RWPE2 (cell line): ENCODE measurements at regions not wholly inside any gene's neighbourhood (a gene's known extent, or its start where the extent isn't known, plus 50 kb on each side); places are given as distances from the start of the nearest gene placed in this dataset.

Source experiments
- ATAC-seq: fragments of 200-7000 bp; cut with Tn5 transposase; 3 replicates; pipeline ENCODE4 v1.9.1; 2021; ENCODE audit warnings: low read depth
- DNase-seq: peaks from one replicate; pipeline ENCODE4 v3.0.0-alpha.2; 2020; ENCODE audit warnings: low spot score
- H3K27ac ChIP-seq: fragments of 450-650 bp; 2 replicates; pipeline ENCODE4 v1.5.1; 2017; ENCODE audit warnings: mild to moderate bottlenecking; ENCODE audit not compliant: poor library complexity, severe bottlenecking
- H3K27me3 ChIP-seq: fragments of 250-450 bp; sonication (Bioruptor Pico); 2 replicates; pipeline ENCODE4 v1.5.1; 2021; ENCODE audit warnings: mild to moderate bottlenecking, moderate library complexity; ENCODE audit not compliant: insufficient read depth, poor library complexity, severe bottlenecking
- H3K36me3 ChIP-seq: fragments of 250-450 bp; sonication (Bioruptor Pico); 2 replicates; pipeline ENCODE4 v1.5.1; 2020; ENCODE audit warnings: low read depth, mild to moderate bottlenecking, moderate library complexity
- H3K4me1 ChIP-seq: fragments of 250-450 bp; sonication (Bioruptor Pico); 2 replicates; pipeline ENCODE4 v1.5.1; 2021; ENCODE audit warnings: mild to moderate bottlenecking, moderate library complexity; ENCODE audit not compliant: insufficient read depth, poor library complexity, severe bottlenecking
- H3K4me3 ChIP-seq: fragments of 250-450 bp; sonication (Bioruptor Pico); 2 replicates; pipeline ENCODE4 v1.5.1; 2021; ENCODE audit warnings: mild to moderate bottlenecking, moderate library complexity; ENCODE audit not compliant: severe bottlenecking
- H3K9me3 ChIP-seq: fragments of 250-450 bp; sonication (Bioruptor Pico); 2 replicates; pipeline ENCODE4 v1.5.1; 2021; ENCODE audit warnings: mild to moderate bottlenecking, moderate library complexity; ENCODE audit not compliant: severe bottlenecking
- TF ChIP-seq, protein P1 (sequence below): fragments of 450-650 bp; IDR thresholded peaks from one replicate; pipeline ENCODE4 v1.5.1; 2017; ENCODE audit warnings: mild to moderate bottlenecking, moderate library complexity; ENCODE audit not compliant: poor library complexity, severe bottlenecking

DNA sequence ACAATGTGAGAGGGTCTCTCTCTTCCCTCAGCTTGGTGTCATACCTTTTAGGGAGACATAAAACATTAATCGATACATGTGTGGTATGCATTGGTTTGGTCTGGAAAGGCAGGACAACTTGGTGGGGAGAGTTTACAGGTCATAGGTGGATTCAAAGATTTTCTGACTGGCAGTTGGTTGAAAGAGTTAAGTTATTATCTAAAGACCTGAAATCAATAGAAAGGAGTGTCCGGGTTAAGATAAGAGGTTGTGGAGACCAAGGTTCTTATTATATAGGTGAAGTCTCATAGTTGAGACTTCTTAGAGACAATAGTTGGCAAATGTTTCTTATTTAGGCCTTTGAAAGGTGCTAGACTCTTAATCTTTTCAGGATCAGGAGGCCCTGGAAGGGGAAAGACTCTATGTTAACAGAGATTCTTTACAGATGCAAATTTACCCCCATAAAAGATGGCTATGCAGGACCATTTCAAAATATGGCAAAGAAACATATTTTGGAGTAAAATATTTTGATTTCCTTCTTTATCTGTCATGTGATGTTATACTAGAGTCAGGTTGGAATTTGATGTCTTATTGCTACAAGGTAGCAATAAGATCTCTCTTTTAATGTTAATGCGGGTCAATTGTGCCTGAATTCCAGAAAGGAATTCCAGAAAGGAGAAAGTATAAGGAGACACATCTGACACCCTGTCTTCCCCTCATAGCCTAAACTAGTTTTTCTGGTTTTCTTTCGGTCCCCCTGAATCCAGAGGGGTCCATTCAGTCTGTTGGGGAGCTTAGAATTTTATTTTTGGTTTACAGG, 59.2 kb upstream of the RCBTB2 start:
- Histone ChIP-seq H3K9me3 (no peaks in the 10 kb centered on the region), H3K27me3 (no peaks in the 10 kb centered on the region), H3K4me3 (no peak overlapping the region), H3K27ac (no peak overlapping the region), H3K4me1 (no peaks in the 10 kb centered on the region), H3K36me3 (no peaks in the 10 kb centered on the region)
- TF ChIP-seq, protein P1, sequence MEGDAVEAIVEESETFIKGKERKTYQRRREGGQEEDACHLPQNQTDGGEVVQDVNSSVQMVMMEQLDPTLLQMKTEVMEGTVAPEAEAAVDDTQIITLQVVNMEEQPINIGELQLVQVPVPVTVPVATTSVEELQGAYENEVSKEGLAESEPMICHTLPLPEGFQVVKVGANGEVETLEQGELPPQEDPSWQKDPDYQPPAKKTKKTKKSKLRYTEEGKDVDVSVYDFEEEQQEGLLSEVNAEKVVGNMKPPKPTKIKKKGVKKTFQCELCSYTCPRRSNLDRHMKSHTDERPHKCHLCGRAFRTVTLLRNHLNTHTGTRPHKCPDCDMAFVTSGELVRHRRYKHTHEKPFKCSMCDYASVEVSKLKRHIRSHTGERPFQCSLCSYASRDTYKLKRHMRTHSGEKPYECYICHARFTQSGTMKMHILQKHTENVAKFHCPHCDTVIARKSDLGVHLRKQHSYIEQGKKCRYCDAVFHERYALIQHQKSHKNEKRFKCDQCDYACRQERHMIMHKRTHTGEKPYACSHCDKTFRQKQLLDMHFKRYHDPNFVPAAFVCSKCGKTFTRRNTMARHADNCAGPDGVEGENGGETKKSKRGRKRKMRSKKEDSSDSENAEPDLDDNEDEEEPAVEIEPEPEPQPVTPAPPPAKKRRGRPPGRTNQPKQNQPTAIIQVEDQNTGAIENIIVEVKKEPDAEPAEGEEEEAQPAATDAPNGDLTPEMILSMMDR = no peak
- ATAC-seq (no peak), DNase-seq (no peak)

DNA sequence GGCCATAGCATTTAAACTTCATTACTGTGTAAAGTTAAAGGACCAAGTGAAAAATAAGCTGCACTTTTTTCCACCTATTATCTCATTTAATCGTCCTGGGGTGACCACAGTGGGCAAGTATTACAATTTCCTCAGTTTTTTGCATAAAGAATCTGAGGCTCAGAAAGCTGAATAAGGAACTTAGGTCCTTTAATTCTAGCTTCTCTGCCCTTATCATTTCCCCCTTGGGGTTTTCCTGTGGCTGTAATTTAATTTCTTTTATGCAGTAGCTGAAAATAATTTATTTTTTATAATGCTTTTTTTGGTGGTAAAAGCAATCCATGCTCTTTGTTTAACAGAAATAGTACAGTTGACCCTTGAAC, 59.8 kb upstream of the RCBTB2 start:
- Histone ChIP-seq H3K27ac (no peak overlapping the region), H3K27me3 (no peaks in the 10 kb centered on the region), H3K9me3 (no peaks in the 10 kb centered on the region), H3K4me3 (no peak overlapping the region), H3K4me1 (no peaks in the 10 kb centered on the region), H3K36me3 (no peaks in the 10 kb centered on the region)
- no peak for DNase-seq
- no peak for ATAC-seq
- TF ChIP-seq, protein P1 = no peak

- Histone ChIP-seq H3K4me1 (no peaks in the 10 kb centered on the region), H3K4me3 (no peak overlapping the region), H3K27ac (no peak overlapping the region), H3K9me3 (no peaks in the 10 kb centered on the region), H3K36me3 (no peaks in the 10 kb centered on the region), H3K27me3 (no peaks in the 10 kb centered on the region)
- ATAC-seq (no peak), DNase-seq (no peak)
- TF ChIP-seq, protein P1 = no peak
These were observed 60.2 kb upstream of the CYSLTR2 start for GRCh38 chr13:48593536-48593935.

GRCh38 chr13:48594096-48594815, 59.5 kb upstream of the CYSLTR2 start:
- Histone ChIP-seq H3K4me1 (no peaks in the 10 kb centered on the region), H3K27ac (no peak overlapping the region), H3K4me3 (no peak overlapping the region), H3K36me3 (no peaks in the 10 kb centered on the region), H3K27me3 (no peaks in the 10 kb centered on the region), H3K9me3 (no peaks in the 10 kb centered on the region)
- no peak for DNase-seq
- no peak for ATAC-seq
- TF ChIP-seq, protein P1 = no peak
